HCT116 (cell line): ENCODE measurements at regions not wholly inside any gene's neighbourhood (a gene's known extent, or its start where the extent isn't known, plus 50 kb on each side); places are given as distances from the start of the nearest gene placed in this dataset.

ENCODE experiments used
- CTCF ChIP-seq, 3 experiments: fragments of 200-600 bp in 1 of 3; sonication (generic) in 1 of 3; IDR thresholded peaks in 2 of 3; conservative IDR thresholded peaks in 1 of 3; 2 replicates each; pipeline ENCODE4 v1.5.1; 2012 to 2017; ENCODE audit warnings: low read depth in 2 of 3, low read length in 2 of 3, antibody characterized with exemption in 1 of 3, borderline replicate concordance in 1 of 3, control low read depth in 1 of 3, mild to moderate bottlenecking in 1 of 3, mixed read lengths in 1 of 3, mixed run types in 1 of 3, moderate library complexity in 1 of 3; ENCODE audit not compliant: insufficient read depth in 1 of 3
- EZH2 ChIP-seq: fragments of 200-600 bp; sonication (generic); IDR thresholded peaks from 2 replicates; pipeline ENCODE4 v1.6.1; 2017; ENCODE audit warnings: antibody characterized with exemption, mixed run types
- REST ChIP-seq: IDR thresholded peaks from 2 replicates; pipeline ENCODE4 v1.6.1; 2012; ENCODE audit warnings: low read depth
- YY1 ChIP-seq: IDR thresholded peaks from 2 replicates; pipeline ENCODE4 v1.6.1; 2011; ENCODE audit warnings: low read length, low read depth, moderate library complexity, mild to moderate bottlenecking; ENCODE audit not compliant: insufficient replicate concordance; ENCODE audit errors: extremely low read depth
- ZNF274 ChIP-seq: fragments of 200-500 bp; sonication (Bioruptor generic); IDR thresholded peaks from 2 replicates; pipeline ENCODE4 v1.6.1; 2014; ENCODE audit warnings: mild to moderate bottlenecking, low read depth, low read length, inconsistent platforms
- TF ChIP-seq, protein P1 (sequence below): IDR thresholded peaks from 2 replicates; pipeline ENCODE4 v1.6.1; 2012

- no peak for TF ChIP-seq CTCF (IDR thresholded peaks at IDR 0.05 in 2 of 3, conservative IDR thresholded peaks at IDR 0.05 in 1 of 3; ENCODE audit: borderline replicate concordance in 1 of 3, insufficient read depth in 1 of 3, low read depth in 2 of 3, low read length in 2 of 3)
- TF ChIP-seq ZNF274 = no peak
- no peak for TF ChIP-seq REST
- TF ChIP-seq, protein P1, sequence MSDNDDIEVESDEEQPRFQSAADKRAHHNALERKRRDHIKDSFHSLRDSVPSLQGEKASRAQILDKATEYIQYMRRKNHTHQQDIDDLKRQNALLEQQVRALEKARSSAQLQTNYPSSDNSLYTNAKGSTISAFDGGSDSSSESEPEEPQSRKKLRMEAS = no peak
- TF ChIP-seq YY1 = no peak
- no peak for TF ChIP-seq EZH2
These were observed 266.3 kb downstream of the RHOU start for GRCh38 chr1:229001467-229002011.
